C4-2B (cell line): ENCODE measurements at regions not wholly inside any gene's neighbourhood (a gene's known extent, or its start where the extent isn't known, plus 50 kb on each side); places are given as distances from the start of the nearest gene placed in this dataset.

Experiments used
- H3K27ac ChIP-seq: fragments of 450-650 bp; 2 replicates; pipeline ENCODE4 v1.5.1; 2017
- CTCF ChIP-seq: fragments of 450-650 bp; conservative IDR thresholded peaks from 2 replicates; pipeline ENCODE4 v1.5.1; 2017; ENCODE audit warnings: mild to moderate bottlenecking
- ZFX ChIP-seq: fragments of 450-650 bp; IDR thresholded peaks from 2 replicates; pipeline ENCODE4 v1.6.1; 2017

GRCh38 chr6:41413250-41413649, 77.8 kb downstream of the NCR2 start:
- TF ChIP-seq CTCF (no peak), ZFX (no peak)
- H3K27ac ChIP-seq = no peak overlapping the region

- no peak overlapping the region for H3K27ac ChIP-seq
- TF ChIP-seq CTCF (no peak), ZFX (no peak)
Measured at GRCh38 chr6:41416501-41416837, 81.1 kb downstream of the NCR2 start.

GRCh38 chr6:41418741-41419140, 83.3 kb downstream of the NCR2 start:
- no peak overlapping the region for H3K27ac ChIP-seq

GRCh38 chr6:41419385-41419784, 84.0 kb downstream of the NCR2 start:
- TF ChIP-seq ZFX (no peak), CTCF (no peak)
- no peak overlapping the region for H3K27ac ChIP-seq

More at GRCh38 chr6:41418741-41419140, 83.3 kb downstream of the NCR2 start:
- no peak for TF ChIP-seq CTCF
- TF ChIP-seq ZFX = no peak

- H3K27ac ChIP-seq = no peak overlapping the region
- TF ChIP-seq ZFX = no peak
- TF ChIP-seq CTCF = no peak
Measured at GRCh38 chr6:41420186-41420585, 84.8 kb downstream of the NCR2 start.

GRCh38 chr6:41422161-41422560, 86.8 kb downstream of the NCR2 start:
- H3K27ac ChIP-seq = no peak overlapping the region
- TF ChIP-seq CTCF = no peak
- TF ChIP-seq ZFX = no peak

- TF ChIP-seq ZFX (no peak), CTCF (no peak)
Measured at GRCh38 chr6:41423002-41423401, 87.6 kb downstream of the NCR2 start.

More at GRCh38 chr6:41423002-41423401, 87.6 kb downstream of the NCR2 start:
- no peak overlapping the region for H3K27ac ChIP-seq
